SK-N-SH (cell line): ENCODE measurements at regions not wholly inside any gene's neighbourhood (a gene's known extent, or its start where the extent isn't known, plus 50 kb on each side); places are given as distances from the start of the nearest gene placed in this dataset.

ENCODE experiments used
- IRF3 ChIP-seq: fragments of 150-350 bp; IDR thresholded peaks from 2 replicates; pipeline ENCODE4 v1.6.1; 2016; ENCODE audit warnings: mild to moderate bottlenecking, low read depth, low read length
- MEF2A ChIP-seq: IDR thresholded peaks from 2 replicates; pipeline ENCODE4 v1.4.0; 2012; ENCODE audit warnings: low read depth, borderline replicate concordance
- TF ChIP-seq, protein P1 (sequence below): fragments of 150-350 bp; IDR thresholded peaks from 2 replicates; pipeline ENCODE4 v1.6.1; 2017; ENCODE audit warnings: antibody characterized with exemption, low read length, low read depth, borderline replicate concordance
- TF ChIP-seq, protein P2 (sequence below): fragments of 200-600 bp; sonication (generic); IDR thresholded peaks from 2 replicates; pipeline ENCODE4 v1.6.1; 2017; ENCODE audit warnings: antibody characterized with exemption, mild to moderate bottlenecking, moderate library complexity

GRCh38 chr4:163072222-163072621 lies 94.5 kb downstream of the NAF1 start:
- TF ChIP-seq, protein P1, sequence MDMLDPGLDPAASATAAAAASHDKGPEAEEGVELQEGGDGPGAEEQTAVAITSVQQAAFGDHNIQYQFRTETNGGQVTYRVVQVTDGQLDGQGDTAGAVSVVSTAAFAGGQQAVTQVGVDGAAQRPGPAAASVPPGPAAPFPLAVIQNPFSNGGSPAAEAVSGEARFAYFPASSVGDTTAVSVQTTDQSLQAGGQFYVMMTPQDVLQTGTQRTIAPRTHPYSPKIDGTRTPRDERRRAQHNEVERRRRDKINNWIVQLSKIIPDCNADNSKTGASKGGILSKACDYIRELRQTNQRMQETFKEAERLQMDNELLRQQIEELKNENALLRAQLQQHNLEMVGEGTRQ, result no peak
- TF ChIP-seq IRF3, result no peak
- TF ChIP-seq, protein P2, sequence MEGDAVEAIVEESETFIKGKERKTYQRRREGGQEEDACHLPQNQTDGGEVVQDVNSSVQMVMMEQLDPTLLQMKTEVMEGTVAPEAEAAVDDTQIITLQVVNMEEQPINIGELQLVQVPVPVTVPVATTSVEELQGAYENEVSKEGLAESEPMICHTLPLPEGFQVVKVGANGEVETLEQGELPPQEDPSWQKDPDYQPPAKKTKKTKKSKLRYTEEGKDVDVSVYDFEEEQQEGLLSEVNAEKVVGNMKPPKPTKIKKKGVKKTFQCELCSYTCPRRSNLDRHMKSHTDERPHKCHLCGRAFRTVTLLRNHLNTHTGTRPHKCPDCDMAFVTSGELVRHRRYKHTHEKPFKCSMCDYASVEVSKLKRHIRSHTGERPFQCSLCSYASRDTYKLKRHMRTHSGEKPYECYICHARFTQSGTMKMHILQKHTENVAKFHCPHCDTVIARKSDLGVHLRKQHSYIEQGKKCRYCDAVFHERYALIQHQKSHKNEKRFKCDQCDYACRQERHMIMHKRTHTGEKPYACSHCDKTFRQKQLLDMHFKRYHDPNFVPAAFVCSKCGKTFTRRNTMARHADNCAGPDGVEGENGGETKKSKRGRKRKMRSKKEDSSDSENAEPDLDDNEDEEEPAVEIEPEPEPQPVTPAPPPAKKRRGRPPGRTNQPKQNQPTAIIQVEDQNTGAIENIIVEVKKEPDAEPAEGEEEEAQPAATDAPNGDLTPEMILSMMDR, result no peak
- no peak for TF ChIP-seq MEF2A
